DMS53 treated with DMSO at 0.1 percent for 48 hours (cell line): ENCODE measurements at regions not wholly inside any gene's neighbourhood (a gene's known extent, or its start where the extent isn't known, plus 50 kb on each side); places are given as distances from the start of the nearest gene placed in this dataset.
"Not testable (repeated sequence)": the region's sequence is repeated elsewhere in the genome, so short reads cannot be mapped to it uniquely, and the experiment has no call there.

ENCODE experiments used
- DNase-seq: peaks from one replicate; lab custom pipeline; 2025; ENCODE audit not compliant: unreplicated experiment; lab: John Stamatoyannopoulos, UW

- DNase-seq, result no peak
Observed at GRCh38 chr11:70547821-70548670, 149.7 kb downstream of the CTTN start.

DNA sequence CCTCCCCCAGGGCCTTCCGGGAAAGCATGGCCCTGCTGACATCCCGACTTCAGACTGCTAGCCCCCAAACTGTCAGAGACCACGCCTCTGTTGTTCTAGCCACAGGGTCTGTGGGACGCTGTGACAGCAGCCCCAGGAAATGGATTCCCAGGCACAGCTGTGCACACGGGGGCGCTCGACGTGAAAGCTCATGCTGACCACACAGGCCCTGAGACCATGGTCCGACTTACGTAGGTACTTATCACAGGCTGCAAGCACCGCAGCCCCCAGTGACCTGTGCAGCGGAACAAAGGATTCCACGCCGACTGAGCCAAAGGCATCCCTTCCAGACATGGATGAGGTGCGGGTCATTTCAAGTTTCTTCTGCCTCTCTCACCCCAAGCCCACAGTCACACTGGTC, 150.6 kb downstream of the CTTN start:
- no peak for DNase-seq

- DNase-seq, result no peak
Observed at GRCh38 chr11:70549386-70549785, 151.1 kb downstream of the CTTN start.

GRCh38 chr11:70549796-70550195, 151.5 kb downstream of the CTTN start:
- no peak for DNase-seq

- DNase-seq, result no peak
Observed at GRCh38 chr11:70550456-70551195, 152.3 kb downstream of the CTTN start.

DNA sequence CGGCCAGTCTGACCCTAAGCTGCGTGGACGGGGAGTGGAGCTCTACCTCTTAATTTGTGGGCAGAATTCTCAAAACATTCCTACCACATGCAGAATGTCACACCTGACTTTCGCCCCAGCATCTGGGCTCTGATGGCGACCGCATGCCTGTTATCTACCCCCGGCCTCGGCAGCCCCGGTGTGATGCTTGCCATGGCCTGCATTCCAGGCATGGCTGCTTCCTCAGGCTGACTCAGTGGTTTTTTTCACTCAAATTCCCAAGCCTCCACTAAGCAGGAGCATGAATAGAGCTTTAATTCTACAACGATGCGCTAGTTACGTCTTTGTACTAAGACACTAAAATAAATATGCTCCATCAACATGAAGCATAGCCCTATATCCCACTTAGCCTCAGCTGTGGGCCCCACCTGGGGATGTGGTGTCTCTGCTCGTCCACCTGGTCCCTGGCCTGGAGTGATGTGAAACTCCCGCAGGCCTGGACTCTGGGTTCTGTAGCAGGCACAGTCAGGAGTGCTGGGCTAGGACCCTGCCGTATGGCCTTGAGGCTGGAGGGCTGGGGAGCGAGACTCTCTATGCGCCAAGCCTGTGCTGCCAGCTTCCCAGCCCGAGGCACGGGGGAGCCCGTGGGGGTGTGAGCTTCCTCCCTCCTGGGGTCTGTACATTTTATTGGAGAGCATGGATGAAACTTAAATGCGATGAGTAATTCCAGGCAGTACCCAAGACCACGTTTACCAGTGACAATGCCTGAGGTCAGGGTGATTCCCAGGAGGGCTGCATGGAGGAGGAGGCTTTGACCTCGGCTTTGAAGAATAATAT, 153.2 kb downstream of the CTTN start:
- DNase-seq, result no peak

DNA sequence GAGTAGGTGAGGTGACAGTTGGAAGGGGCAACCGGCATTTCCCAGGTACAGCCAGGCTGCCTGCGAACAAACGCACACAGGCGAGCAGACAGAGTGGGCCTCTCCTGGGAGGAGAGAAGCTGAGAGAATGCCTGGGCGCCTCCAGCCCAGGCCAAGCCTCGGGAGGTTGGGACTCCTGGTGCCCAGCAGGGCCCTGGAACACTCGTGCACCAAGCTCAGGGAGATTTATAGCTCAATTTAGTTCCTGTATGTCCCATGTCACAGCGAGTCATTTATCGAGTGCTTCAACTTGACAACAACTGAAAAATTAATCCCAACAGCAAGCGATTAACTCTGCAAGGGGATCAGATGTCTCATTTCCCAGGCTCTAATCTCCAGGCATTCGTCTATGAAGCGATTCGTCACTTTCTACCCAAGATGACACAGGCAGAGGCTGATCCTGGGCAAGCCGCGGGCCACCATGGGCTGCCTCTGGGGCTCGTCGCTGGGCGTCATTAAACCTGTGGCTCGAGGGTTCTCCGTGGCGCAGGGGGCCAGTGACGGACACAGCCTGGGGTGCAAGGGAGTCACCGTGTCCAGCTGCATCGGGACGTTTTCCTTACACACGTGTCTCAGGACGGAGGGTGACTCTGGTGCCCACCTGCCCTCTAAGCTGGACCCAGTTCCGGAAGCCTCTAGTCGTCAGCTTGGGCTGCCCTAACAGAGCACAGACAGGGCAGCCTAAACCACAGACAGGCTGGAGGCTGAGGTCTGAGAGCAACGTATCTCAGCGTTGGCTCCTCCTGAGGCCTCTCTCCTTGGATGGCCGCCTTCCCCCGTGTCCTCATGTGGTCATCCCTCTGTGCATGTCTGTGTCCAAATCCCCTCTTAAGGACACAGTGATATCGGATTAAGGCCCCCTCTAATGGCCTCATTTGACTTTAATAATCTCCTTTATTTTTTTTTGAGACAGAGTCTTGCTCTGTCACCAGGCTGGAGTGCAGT, 154.1 kb downstream of the CTTN start:
- DNase-seq, result no peak

DNA sequence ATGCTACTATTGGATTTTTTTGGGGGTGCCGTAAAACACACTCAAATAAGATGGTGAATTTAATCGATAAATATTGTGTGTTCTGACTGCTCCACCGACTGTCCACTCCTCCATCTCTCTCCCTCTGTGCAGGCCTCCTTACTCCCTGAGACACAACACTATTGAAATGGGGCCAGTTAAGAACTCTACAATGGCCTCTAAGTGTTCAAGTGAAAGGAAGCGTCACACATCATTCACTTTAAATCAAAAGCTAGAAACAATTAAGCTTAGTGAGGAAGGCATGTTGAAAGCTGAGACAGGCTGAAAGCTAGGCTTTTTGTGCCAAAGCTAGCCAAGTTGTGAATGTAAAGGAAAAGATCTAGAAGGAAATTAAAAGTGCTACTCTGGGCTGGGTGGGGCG, 156.7 kb downstream of the CTTN start:
- DNase-seq, result no peak

GRCh38 chr11:70556884-70557741, 158.8 kb downstream of the CTTN start:
- no peak for DNase-seq

DNA sequence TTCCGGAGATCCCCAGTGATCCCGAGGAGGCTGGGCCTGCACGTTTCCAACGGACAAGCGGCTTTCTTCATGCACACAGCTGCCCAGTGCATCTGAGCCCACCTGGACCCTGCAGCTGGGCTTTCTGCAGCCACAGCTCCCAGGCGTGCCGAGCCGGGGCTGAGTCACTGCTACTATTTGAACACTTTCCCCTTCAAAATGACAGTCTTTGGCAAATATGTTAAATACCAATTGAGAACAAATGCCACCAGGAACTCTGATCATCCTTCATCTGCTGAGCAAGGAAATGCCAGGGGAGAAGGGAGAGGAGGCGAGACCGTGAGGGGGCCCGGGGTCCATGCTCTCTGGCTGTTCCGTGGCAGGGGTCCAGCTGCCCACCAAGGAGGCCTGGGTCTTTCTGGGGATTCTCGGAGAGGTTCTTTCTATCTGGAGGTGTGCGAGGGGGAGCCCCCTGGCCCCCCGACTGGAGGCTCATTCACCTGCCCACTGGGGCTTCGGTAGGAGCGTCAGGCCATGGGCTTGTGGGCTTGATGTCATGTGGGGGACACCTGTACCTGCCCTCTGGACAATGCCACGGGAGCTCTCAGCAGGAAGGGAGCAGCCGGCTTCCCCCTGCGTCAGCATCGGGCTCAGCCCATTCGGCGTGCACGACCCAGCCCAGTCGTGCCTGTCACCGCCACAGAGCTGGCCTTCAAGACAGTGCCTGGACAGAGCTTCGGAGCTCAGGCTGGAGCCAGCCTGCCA, 159.6 kb downstream of the CTTN start:
- DNase-seq, result no peak

- no peak for DNase-seq
Observed at GRCh38 chr11:70558681-70559080, 160.4 kb downstream of the CTTN start.

DNA sequence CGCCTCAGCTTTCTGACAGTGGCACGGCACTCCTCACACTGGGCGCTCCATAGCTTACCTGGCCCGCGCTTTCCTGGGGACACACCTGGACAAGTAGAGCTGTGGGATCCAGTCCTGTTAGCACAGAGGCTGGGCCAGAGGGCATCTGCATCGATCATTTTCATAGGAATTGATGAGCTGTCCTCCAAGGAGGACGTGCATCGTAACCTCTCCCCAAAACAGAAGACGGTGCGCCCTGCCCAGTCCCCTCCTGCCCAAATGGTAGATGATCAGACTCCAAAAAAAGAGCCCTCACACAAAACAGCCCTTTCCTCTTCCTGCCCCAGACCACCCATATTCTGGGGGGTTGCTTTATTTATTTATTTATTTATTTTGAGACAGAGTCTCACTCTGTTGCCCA, 161.2 kb downstream of the CTTN start:
- no peak for DNase-seq

DNA sequence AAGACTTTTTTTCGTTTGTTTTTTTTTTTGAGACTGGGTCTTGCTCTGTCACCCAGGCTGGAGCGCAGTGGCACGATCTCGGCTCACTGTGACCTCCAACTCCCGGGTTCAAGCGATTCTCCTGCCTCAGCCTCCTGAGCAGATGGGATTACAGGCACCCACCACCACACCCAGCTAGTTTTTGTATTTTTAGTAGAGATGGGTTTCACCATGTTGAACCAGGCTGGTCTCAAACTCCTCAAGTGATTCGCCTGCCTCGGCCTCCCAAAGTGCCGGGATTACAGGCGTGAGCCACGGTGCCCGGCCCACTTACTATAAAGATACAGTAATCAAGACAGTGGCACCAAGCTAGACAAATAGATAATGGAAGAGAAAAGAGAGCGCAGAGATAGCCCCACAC, 162.3 kb downstream of the CTTN start:
- DNase-seq, result not testable (repeated sequence)

GRCh38 chr11:70566768-70567530, 168.6 kb downstream of the CTTN start:
- DNase-seq, result no peak

GRCh38 chr11:70567680-70568034, 169.3 kb downstream of the CTTN start:
- no peak for DNase-seq

DNA sequence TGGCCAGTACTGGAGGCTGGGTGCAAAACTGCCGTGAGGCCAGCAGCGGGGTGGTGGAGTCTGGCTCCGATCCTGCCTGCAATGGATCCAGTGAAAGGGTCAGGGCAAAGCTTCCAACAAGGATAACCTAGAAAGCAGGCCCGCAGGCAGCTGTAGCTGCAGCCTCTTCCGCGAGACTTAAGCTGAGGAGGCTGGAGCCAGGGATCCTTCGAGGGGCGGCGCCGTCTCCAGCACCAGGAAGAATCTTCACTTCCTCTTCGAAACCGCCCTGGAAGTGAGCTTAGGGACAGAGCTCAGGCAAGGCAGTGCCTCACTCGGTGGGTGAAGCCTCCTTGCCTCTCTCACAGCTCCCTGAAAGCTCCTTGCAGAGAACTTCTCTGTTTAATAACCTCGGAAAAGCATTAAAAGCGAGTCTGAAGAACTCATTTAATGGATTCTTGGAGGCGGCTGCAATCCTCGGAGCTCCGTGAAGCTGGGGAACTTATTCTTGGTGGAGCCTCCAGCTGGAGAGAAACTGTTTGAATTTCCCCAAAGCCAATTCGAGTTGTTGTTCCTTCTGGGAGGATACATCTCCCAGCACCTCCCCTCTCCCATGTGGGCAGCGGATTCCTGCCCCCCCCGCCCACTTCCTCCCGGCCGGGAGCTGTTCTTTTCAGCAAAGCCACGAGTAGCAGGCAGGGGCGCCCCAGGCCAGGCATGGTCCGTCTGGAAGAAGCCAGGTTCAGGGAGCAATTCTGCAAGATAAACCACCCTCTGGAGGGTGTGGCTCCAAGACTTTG, 169.9 kb downstream of the CTTN start:
- no peak for DNase-seq
